Natural killer cell (primary cell): ENCODE measurements at regions not wholly inside any gene's neighbourhood (a gene's known extent, or its start where the extent isn't known, plus 50 kb on each side); places are given as distances from the start of the nearest gene placed in this dataset.

Experiments
- ATAC-seq, 3 donors: fragments of 150-1000 bp in 2 of 3; fragments of 200-7000 bp in 1 of 3; cut with Tn5 transposase; 1 replicate in 1 of 3; 2 replicates in 2 of 3; pipeline ENCODE4 v1.10.0; 2021; ENCODE audit warnings: mild to moderate bottlenecking in 2 of 3, moderate library complexity in 2 of 3
- DNase-seq, 2 donors: peaks; one replicate each; pipeline versions ENCODE4 v3.0.0 to v3.0.0-alpha.2; 2013 to 2021; ENCODE audit warnings: mixed read lengths in 1 of 2
- H3K27ac ChIP-seq: one replicate; pipeline ENCODE4 v1.5.1; 2013; ENCODE audit warnings: mild to moderate bottlenecking, low read length
- H3K27me3 ChIP-seq: one replicate; pipeline ENCODE4 v1.6.1; 2013; ENCODE audit warnings: low read length; ENCODE audit not compliant: control insufficient read depth, insufficient read depth
- H3K36me3 ChIP-seq: one replicate; pipeline ENCODE4 v1.6.1; 2013; ENCODE audit warnings: low read length; ENCODE audit not compliant: control insufficient read depth, insufficient read depth
- H3K4me1 ChIP-seq: one replicate; pipeline ENCODE4 v1.6.1; 2013; ENCODE audit warnings: low read length; ENCODE audit not compliant: control insufficient read depth, insufficient read depth
- H3K4me3 ChIP-seq: one replicate; pipeline ENCODE4 v1.5.1; 2013; ENCODE audit warnings: low read length
- H3K9me3 ChIP-seq: one replicate; pipeline ENCODE4 v1.6.1; 2013; ENCODE audit warnings: low read length; ENCODE audit not compliant: control insufficient read depth, insufficient read depth
- H3K27ac Mint-ChIP-seq, 2 donors: one replicate each; pipeline ENCODE4 v1.8.0; 2022; ENCODE audit warnings: mild to moderate bottlenecking in 2 of 2, mixed read lengths in 2 of 2, moderate library complexity in 1 of 2
- H3K27me3 Mint-ChIP-seq, 2 donors: one replicate each; pipeline ENCODE4 v1.8.0; 2022; ENCODE audit warnings: low read depth in 2 of 2, mixed read lengths in 2 of 2
- H3K36me3 Mint-ChIP-seq: one replicate; pipeline ENCODE4 v1.8.0; 2022; ENCODE audit warnings: mixed read lengths
- H3K4me1 Mint-ChIP-seq, 2 donors: one replicate each; pipeline ENCODE4 v1.8.0; 2022; ENCODE audit warnings: mixed read lengths in 2 of 2
- H3K4me3 Mint-ChIP-seq: one replicate; pipeline ENCODE4 v1.8.0; 2022; ENCODE audit warnings: mild to moderate bottlenecking, moderate library complexity, mixed read lengths
- H3K9me3 Mint-ChIP-seq, 2 donors: one replicate each; pipeline ENCODE4 v1.8.0; 2022; ENCODE audit warnings: mixed read lengths in 2 of 2
- WGBS: methylation state at CpG from one replicate; pipeline ENCODE4 v1.1.7; 2013; ENCODE audit warnings: missing lambda C conversion rate; ENCODE audit not compliant: insufficient coverage; 5-methylcytosine and 5-hydroxymethylcytosine counted together
- intact Hi-C: fragments of 100-400 bp; cut with micrococcal nuclease; formaldehyde crosslinking; loops from one replicate; pipeline ENCODE4 v1.14.2; 2022
- TF ChIP-seq, protein P1 (sequence below): fragments of 200-600 bp; IDR thresholded peaks from one replicate; pipeline ENCODE4 v1.8.0; 2022; ENCODE audit warnings: antibody characterized with exemption

DNA sequence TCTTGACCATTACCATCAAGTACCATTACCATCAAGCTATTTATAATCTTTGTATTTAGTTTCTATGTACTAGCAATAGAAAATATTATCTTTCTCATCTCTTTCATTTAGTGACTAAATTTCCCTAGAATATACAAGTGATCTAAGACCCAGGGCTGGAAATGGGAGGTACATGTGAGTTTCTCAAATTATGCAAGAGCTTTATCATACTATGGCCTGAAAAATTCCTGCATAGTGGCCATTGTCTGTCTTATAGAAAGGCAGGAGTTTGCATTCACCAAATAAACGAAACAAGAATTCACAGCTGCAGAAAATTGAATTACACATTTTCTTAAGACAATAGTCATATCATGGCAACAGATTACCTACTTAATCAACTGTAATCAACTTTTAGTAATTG is 50.7 kb upstream of the HDAC9 start:
- Mint-ChIP-seq H3K9me3 (no peaks in the 10 kb centered on the region), H3K36me3 (no peaks in the 10 kb centered on the region), H3K4me3 (no peak overlapping the region), H3K27ac (no peak overlapping the region), H3K4me1 (peaks cover 0 to 16% of the 10 kb centered on the region in 2 donors), H3K27me3 (no peaks in the 10 kb centered on the region)
- no CpG with 5 or more reads among the region's 1 CpG for WGBS
- no peaks in the 10 kb centered on the region for H3K9me3 ChIP-seq
- no peak overlapping the region for H3K4me3 ChIP-seq
- ATAC-seq (no peak), DNase-seq (no peak)
- TF ChIP-seq, protein P1, sequence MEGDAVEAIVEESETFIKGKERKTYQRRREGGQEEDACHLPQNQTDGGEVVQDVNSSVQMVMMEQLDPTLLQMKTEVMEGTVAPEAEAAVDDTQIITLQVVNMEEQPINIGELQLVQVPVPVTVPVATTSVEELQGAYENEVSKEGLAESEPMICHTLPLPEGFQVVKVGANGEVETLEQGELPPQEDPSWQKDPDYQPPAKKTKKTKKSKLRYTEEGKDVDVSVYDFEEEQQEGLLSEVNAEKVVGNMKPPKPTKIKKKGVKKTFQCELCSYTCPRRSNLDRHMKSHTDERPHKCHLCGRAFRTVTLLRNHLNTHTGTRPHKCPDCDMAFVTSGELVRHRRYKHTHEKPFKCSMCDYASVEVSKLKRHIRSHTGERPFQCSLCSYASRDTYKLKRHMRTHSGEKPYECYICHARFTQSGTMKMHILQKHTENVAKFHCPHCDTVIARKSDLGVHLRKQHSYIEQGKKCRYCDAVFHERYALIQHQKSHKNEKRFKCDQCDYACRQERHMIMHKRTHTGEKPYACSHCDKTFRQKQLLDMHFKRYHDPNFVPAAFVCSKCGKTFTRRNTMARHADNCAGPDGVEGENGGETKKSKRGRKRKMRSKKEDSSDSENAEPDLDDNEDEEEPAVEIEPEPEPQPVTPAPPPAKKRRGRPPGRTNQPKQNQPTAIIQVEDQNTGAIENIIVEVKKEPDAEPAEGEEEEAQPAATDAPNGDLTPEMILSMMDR = no peak
- no peaks in the 10 kb centered on the region for H3K27me3 ChIP-seq
- no peaks in the 10 kb centered on the region for H3K36me3 ChIP-seq
- no peak overlapping the region for H3K27ac ChIP-seq
- intact Hi-C loops = no loop called here
- H3K4me1 ChIP-seq = no peaks in the 10 kb centered on the region

DNA sequence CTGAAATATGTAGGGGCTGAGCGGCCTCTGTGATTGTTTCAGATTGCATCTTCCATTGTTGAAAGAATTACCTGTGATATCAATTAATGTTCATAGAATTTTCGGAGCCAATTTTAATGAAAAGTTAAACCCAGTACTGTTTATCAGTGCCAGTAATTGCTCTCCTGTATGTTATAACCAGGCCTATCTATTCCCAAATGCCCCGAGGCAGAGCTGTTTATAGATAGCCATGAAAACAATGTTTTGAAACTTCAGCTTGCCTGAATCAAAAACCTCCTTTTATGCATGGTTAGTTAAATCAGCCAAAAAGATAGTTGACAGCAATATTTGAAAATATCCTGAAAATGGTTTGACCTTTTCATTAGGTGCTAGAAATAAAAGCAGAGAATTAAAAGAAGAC is 50.1 kb upstream of the HDAC9 start:
- intact Hi-C loops = no loop called here
- Mint-ChIP-seq H3K4me1 (peaks cover 0 to 15% of the 10 kb centered on the region in 2 donors), H3K36me3 (no peaks in the 10 kb centered on the region), H3K4me3 (no peak overlapping the region), H3K27me3 (no peaks in the 10 kb centered on the region), H3K27ac (no peak overlapping the region), H3K9me3 (no peaks in the 10 kb centered on the region)
- TF ChIP-seq, protein P1 = no peak
- Histone ChIP-seq H3K4me1 (no peaks in the 10 kb centered on the region), H3K27ac (no peak overlapping the region), H3K27me3 (no peaks in the 10 kb centered on the region), H3K4me3 (no peak overlapping the region), H3K36me3 (no peaks in the 10 kb centered on the region), H3K9me3 (no peaks in the 10 kb centered on the region)
- WGBS = 83% methylated on average over 3 of the region's 3 CpGs
- no peak for ATAC-seq
- no peak for DNase-seq
